MM.1S (cell line): ENCODE measurements at regions not wholly inside any gene's neighbourhood (a gene's known extent, or its start where the extent isn't known, plus 50 kb on each side); places are given as distances from the start of the nearest gene placed in this dataset.

Source experiments
- CTCF ChIP-seq: fragments of 300-600 bp; sonication (generic); IDR thresholded peaks from 2 replicates; pipeline ENCODE4 v1.5.1; 2016; ENCODE audit warnings: antibody characterized with exemption, low read length, mixed read lengths
- EZH2 ChIP-seq: fragments of 300-600 bp; sonication (generic); optimal IDR thresholded peaks from 2 replicates; pipeline ENCODE3; 2017; ENCODE audit warnings: low read depth, mild to moderate bottlenecking, antibody characterized with exemption, low read length, mixed read lengths

- no peak for TF ChIP-seq EZH2
- no peak for TF ChIP-seq CTCF
Measured at GRCh38 chr10:22476601-22477321, 131.5 kb downstream of the SPAG6 start.
